ENCODE measurements at regions not wholly inside any gene's neighbourhood (a gene's known extent, or its start where the extent isn't known, plus 50 kb on each side); places are given as distances from the start of the nearest gene placed in this dataset.
A peak's percentile ranks its signal among the peaks of the same experiment; 100 is the strongest.

DNA sequence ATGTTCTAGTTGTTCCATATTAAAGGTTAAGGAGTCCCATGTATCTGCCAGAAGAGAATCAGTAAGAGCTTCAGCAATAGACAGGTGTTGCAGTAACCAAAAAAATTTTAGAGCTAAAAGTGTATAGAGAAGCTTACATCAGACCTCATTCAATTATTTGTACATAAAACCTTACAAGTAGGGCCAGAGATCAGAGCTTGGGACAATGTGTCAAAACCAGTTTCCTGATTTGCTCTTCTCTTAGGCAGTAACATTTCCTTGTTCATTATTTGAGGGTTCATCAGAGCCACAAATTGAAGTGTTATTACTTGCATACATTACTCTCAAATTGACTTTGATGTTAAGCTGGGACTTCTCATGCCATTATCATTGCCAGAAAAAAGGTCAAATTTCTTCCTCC lies 55.5 kb upstream of the ATXN7L3B start:
- Histone ChIP-seq H3K27ac (ENCODE audit: low read depth) (no peak overlapping the region), H3K27me3 (ENCODE audit: insufficient read depth) (no peaks in the 10 kb centered on the region), H3K4me2 (no peak overlapping the region), H3F3A (replicated peaks; ENCODE audit: low read depth) (no peaks in the 10 kb centered on the region), H4K20me1 (replicated peaks; ENCODE audit: insufficient read depth) (no peaks in the 10 kb centered on the region), H3K79me2 (replicated peaks; ENCODE audit: insufficient read depth) (no peaks in the 10 kb centered on the region), H3K4me3 (no peak overlapping the region), H3K4me1 (ENCODE audit: insufficient read depth) (peaks cover 11% of the 10 kb centered on the region), H3K36me3 (ENCODE audit: insufficient read depth) (no peaks in the 10 kb centered on the region), H2AFZ (no peak overlapping the region), H3K9me2 (ENCODE audit: insufficient read depth) (no peaks in the 10 kb centered on the region)
- no peaks in the 10 kb centered on the region for H3K36me3 Mint-ChIP-seq (ENCODE audit: low read depth)
- TF ChIP-seq, protein P1, sequence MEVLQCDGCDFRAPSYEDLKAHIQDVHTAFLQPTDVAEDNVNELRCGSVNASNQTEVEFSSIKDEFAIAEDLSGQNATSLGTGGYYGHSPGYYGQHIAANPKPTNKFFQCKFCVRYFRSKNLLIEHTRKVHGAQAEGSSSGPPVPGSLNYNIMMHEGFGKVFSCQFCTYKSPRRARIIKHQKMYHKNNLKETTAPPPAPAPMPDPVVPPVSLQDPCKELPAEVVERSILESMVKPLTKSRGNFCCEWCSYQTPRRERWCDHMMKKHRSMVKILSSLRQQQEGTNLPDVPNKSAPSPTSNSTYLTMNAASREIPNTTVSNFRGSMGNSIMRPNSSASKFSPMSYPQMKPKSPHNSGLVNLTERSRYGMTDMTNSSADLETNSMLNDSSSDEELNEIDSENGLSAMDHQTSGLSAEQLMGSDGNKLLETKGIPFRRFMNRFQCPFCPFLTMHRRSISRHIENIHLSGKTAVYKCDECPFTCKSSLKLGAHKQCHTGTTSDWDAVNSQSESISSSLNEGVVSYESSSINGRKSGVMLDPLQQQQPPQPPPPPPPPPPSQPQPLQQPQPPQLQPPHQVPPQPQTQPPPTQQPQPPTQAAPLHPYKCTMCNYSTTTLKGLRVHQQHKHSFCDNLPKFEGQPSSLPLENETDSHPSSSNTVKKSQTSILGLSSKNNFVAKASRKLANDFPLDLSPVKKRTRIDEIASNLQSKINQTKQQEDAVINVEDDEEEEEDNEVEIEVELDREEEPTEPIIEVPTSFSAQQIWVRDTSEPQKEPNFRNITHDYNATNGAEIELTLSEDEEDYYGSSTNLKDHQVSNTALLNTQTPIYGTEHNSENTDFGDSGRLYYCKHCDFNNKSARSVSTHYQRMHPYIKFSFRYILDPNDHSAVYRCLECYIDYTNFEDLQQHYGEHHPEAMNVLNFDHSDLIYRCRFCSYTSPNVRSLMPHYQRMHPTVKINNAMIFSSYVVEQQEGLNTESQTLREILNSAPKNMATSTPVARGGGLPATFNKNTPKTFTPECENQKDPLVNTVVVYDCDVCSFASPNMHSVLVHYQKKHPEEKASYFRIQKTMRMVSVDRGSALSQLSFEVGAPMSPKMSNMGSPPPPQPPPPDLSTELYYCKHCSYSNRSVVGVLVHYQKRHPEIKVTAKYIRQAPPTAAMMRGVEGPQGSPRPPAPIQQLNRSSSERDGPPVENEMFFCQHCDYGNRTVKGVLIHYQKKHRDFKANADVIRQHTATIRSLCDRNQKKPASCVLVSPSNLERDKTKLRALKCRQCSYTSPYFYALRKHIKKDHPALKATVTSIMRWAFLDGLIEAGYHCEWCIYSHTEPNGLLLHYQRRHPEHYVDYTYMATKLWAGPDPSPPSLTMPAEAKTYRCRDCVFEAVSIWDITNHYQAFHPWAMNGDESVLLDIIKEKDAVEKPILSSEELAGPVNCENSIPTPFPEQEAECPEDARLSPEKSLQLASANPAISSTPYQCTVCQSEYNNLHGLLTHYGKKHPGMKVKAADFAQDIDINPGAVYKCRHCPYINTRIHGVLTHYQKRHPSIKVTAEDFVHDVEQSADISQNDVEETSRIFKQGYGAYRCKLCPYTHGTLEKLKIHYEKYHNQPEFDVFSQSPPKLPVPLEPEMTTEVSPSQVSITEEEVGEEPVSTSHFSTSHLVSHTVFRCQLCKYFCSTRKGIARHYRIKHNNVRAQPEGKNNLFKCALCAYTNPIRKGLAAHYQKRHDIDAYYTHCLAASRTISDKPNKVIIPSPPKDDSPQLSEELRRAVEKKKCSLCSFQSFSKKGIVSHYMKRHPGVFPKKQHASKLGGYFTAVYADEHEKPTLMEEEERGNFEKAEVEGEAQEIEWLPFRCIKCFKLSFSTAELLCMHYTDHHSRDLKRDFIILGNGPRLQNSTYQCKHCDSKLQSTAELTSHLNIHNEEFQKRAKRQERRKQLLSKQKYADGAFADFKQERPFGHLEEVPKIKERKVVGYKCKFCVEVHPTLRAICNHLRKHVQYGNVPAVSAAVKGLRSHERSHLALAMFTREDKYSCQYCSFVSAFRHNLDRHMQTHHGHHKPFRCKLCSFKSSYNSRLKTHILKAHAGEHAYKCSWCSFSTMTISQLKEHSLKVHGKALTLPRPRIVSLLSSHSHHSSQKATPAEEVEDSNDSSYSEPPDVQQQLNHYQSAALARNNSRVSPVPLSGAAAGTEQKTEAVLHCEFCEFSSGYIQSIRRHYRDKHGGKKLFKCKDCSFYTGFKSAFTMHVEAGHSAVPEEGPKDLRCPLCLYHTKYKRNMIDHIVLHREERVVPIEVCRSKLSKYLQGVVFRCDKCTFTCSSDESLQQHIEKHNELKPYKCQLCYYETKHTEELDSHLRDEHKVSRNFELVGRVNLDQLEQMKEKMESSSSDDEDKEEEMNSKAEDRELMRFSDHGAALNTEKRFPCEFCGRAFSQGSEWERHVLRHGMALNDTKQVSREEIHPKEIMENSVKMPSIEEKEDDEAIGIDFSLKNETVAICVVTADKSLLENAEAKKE (CRISPR knock-in tag; IDR thresholded peaks at IDR 0.05): no peak
- TF ChIP-seq EZH2 (IDR thresholded peaks at IDR 0.05; ENCODE audit: low read depth, unreplicated experiment): no peak
- TF ChIP-seq JUNB (IDR thresholded peaks at IDR 0.05; ENCODE audit: unreplicated experiment): no peak
- H3K27me3 Mint-ChIP-seq (ENCODE audit: insufficient read depth, low read depth, poor library complexity): no peaks in the 10 kb centered on the region
- H3K4me3 Mint-ChIP-seq: no peak overlapping the region
- no peaks in the 10 kb centered on the region for H3K9me3 Mint-ChIP-seq
- H3K27ac Mint-ChIP-seq: no peak overlapping the region
- DNase-seq (ENCODE audit: low spot score): no peak
- H3K4me1 Mint-ChIP-seq: peaks cover 16% of the 10 kb centered on the region; the same call in 2 of the 3 replicates
- no peak for ATAC-seq

DNA sequence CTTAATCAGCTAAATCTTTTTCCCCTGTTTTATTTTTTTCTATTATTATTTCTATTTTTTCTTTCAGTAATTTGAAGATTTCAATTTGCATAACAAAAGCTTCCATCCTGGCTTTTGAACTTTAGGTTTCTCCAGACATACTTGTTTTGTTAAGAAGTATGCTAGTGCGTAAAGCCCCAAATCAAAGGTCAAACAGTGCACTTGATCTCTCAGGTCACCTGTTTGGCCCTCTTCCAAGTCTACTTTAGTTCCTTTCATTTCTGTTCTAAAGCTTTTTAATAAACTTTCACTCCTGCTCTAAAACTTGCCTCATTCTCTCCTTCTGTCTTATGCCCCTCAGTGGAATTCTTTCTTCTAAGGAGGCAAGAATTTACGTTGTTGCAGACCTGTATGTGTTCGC lies 54.6 kb upstream of the ATXN7L3B start:
- Histone ChIP-seq H4K20me1 (replicated peaks; ENCODE audit: insufficient read depth) (no peaks in the 10 kb centered on the region), H3K27ac (ENCODE audit: low read depth) (no peak overlapping the region)
- H3K27me3 Mint-ChIP-seq (ENCODE audit: insufficient read depth, low read depth, poor library complexity): no peaks in the 10 kb centered on the region
- TF ChIP-seq EZH2phosphoT487 (IDR thresholded peaks at IDR 0.05; ENCODE audit: unreplicated experiment): no peak
- no peak for TF ChIP-seq ZNF114 (CRISPR knock-in tag; IDR thresholded peaks at IDR 0.05)
- TF ChIP-seq, protein P2, sequence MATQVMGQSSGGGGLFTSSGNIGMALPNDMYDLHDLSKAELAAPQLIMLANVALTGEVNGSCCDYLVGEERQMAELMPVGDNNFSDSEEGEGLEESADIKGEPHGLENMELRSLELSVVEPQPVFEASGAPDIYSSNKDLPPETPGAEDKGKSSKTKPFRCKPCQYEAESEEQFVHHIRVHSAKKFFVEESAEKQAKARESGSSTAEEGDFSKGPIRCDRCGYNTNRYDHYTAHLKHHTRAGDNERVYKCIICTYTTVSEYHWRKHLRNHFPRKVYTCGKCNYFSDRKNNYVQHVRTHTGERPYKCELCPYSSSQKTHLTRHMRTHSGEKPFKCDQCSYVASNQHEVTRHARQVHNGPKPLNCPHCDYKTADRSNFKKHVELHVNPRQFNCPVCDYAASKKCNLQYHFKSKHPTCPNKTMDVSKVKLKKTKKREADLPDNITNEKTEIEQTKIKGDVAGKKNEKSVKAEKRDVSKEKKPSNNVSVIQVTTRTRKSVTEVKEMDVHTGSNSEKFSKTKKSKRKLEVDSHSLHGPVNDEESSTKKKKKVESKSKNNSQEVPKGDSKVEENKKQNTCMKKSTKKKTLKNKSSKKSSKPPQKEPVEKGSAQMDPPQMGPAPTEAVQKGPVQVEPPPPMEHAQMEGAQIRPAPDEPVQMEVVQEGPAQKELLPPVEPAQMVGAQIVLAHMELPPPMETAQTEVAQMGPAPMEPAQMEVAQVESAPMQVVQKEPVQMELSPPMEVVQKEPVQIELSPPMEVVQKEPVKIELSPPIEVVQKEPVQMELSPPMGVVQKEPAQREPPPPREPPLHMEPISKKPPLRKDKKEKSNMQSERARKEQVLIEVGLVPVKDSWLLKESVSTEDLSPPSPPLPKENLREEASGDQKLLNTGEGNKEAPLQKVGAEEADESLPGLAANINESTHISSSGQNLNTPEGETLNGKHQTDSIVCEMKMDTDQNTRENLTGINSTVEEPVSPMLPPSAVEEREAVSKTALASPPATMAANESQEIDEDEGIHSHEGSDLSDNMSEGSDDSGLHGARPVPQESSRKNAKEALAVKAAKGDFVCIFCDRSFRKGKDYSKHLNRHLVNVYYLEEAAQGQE (IDR thresholded peaks at IDR 0.05; ENCODE audit: unreplicated experiment): no peak
- TF ChIP-seq, protein P3, sequence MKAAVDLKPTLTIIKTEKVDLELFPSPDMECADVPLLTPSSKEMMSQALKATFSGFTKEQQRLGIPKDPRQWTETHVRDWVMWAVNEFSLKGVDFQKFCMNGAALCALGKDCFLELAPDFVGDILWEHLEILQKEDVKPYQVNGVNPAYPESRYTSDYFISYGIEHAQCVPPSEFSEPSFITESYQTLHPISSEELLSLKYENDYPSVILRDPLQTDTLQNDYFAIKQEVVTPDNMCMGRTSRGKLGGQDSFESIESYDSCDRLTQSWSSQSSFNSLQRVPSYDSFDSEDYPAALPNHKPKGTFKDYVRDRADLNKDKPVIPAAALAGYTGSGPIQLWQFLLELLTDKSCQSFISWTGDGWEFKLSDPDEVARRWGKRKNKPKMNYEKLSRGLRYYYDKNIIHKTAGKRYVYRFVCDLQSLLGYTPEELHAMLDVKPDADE (IDR thresholded peaks at IDR 0.05): no peak
- TF ChIP-seq NANOG (IDR thresholded peaks at IDR 0.05; ENCODE audit: borderline replicate concordance): no peak
- TF ChIP-seq CREB1 (CRISPR knock-in tag; IDR thresholded peaks at IDR 0.05; ENCODE audit: low read depth): no peak
- TF ChIP-seq EZH2 (IDR thresholded peaks at IDR 0.05; ENCODE audit: low read depth, unreplicated experiment): no peak
- TF ChIP-seq JUNB (IDR thresholded peaks at IDR 0.05; ENCODE audit: unreplicated experiment): no peak
- TF ChIP-seq, protein P4, sequence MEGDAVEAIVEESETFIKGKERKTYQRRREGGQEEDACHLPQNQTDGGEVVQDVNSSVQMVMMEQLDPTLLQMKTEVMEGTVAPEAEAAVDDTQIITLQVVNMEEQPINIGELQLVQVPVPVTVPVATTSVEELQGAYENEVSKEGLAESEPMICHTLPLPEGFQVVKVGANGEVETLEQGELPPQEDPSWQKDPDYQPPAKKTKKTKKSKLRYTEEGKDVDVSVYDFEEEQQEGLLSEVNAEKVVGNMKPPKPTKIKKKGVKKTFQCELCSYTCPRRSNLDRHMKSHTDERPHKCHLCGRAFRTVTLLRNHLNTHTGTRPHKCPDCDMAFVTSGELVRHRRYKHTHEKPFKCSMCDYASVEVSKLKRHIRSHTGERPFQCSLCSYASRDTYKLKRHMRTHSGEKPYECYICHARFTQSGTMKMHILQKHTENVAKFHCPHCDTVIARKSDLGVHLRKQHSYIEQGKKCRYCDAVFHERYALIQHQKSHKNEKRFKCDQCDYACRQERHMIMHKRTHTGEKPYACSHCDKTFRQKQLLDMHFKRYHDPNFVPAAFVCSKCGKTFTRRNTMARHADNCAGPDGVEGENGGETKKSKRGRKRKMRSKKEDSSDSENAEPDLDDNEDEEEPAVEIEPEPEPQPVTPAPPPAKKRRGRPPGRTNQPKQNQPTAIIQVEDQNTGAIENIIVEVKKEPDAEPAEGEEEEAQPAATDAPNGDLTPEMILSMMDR (conservative IDR thresholded peaks at IDR 0.05; ENCODE audit: low read depth in 2 of 2): no peak

More for the DNA sequence above, 54.6 kb upstream of the ATXN7L3B start:
- Mint-ChIP-seq H3K36me3 (ENCODE audit: low read depth) (no peaks in the 10 kb centered on the region), H3K4me3 (no peak overlapping the region), H3K27ac (no peak overlapping the region), H3K4me1 (peaks cover 16% of the 10 kb centered on the region; the same call in 2 of the 3 replicates), H3K9me3 (no peaks in the 10 kb centered on the region)
- Histone ChIP-seq H3K9me2 (ENCODE audit: insufficient read depth) (no peaks in the 10 kb centered on the region), H3K27me3 (ENCODE audit: insufficient read depth) (no peaks in the 10 kb centered on the region), H3K4me1 (ENCODE audit: insufficient read depth) (peaks cover 11% of the 10 kb centered on the region), H2AFZ (no peak overlapping the region), H3F3A (replicated peaks; ENCODE audit: low read depth) (no peaks in the 10 kb centered on the region), H3K79me2 (replicated peaks; ENCODE audit: insufficient read depth) (no peaks in the 10 kb centered on the region), H3K4me3 (no peak overlapping the region), H3K36me3 (ENCODE audit: insufficient read depth) (no peaks in the 10 kb centered on the region), H3K4me2 (no peak overlapping the region)
- peak; percentile 2 for DNase-seq (ENCODE audit: low spot score)
- ATAC-seq: no peak

Data from GM23338 (cell line).